Astrocyte (in vitro differentiated cells and primary cell): ENCODE measurements at regions not wholly inside any gene's neighbourhood (a gene's known extent, or its start where the extent isn't known, plus 50 kb on each side); places are given as distances from the start of the nearest gene placed in this dataset.

ENCODE experiments used
- DNase-seq: peaks from one replicate; pipeline ENCODE4 v3.0.0-alpha.2; 2010; ENCODE audit warnings: low read depth
- FAIRE-seq: peaks from 2 replicates; lab custom pipeline; 2011; peaks lifted over from hg19 to GRCh38; lab: Jason Lieb, UNC
- H2AFZ ChIP-seq: 2 replicates; pipeline ENCODE4 v1.6.0; 2012; ENCODE audit warnings: low read depth, low read length, inconsistent platforms
- H3K27ac ChIP-seq: 2 replicates; pipeline ENCODE4 v1.5.1; 2011; ENCODE audit warnings: low read depth, low read length, inconsistent platforms
- H3K27me3 ChIP-seq: 2 replicates; pipeline ENCODE4 v1.6.0; 2011; ENCODE audit warnings: low read length, inconsistent platforms; ENCODE audit not compliant: insufficient read depth
- H3K36me3 ChIP-seq: 2 replicates; pipeline ENCODE4 v1.5.1; 2011; ENCODE audit warnings: low read length, inconsistent platforms; ENCODE audit not compliant: insufficient read depth
- H3K4me1 ChIP-seq: 2 replicates; pipeline ENCODE4 v1.5.1; 2011; ENCODE audit warnings: low read length, inconsistent platforms; ENCODE audit not compliant: insufficient read depth
- H3K4me2 ChIP-seq: 2 replicates; pipeline ENCODE4 v1.6.0; 2012; ENCODE audit warnings: low read length, inconsistent platforms
- H3K4me3 ChIP-seq: 2 replicates; pipeline ENCODE4 v1.5.1; 2011; ENCODE audit warnings: low read depth, mild to moderate bottlenecking, low read length, inconsistent platforms; ENCODE audit not compliant: insufficient read depth
- H3K79me2 ChIP-seq: 2 replicates; pipeline ENCODE4 v1.6.0; 2012; ENCODE audit warnings: mild to moderate bottlenecking, low read length, inconsistent platforms; ENCODE audit not compliant: insufficient read depth
- H3K9ac ChIP-seq: 2 replicates; pipeline ENCODE4 v1.6.0; 2012; ENCODE audit warnings: mild to moderate bottlenecking, low read length, inconsistent platforms
- H3K9me3 ChIP-seq: 2 replicates; pipeline ENCODE4 v1.5.1; 2012; ENCODE audit warnings: low read depth, mild to moderate bottlenecking, low read length, inconsistent platforms; ENCODE audit not compliant: insufficient read depth
- H4K20me1 ChIP-seq: 2 replicates; pipeline ENCODE4 v1.6.0; 2012; ENCODE audit warnings: low read length, inconsistent platforms; ENCODE audit not compliant: insufficient read depth
- H3K27ac Mint-ChIP-seq: one replicate; pipeline ENCODE4 v1.8.0; 2021; ENCODE audit warnings: mild to moderate bottlenecking, mixed read lengths; ENCODE audit not compliant: unreplicated experiment
- H3K27me3 Mint-ChIP-seq: one replicate; pipeline ENCODE4 v1.8.0; 2021; ENCODE audit warnings: low read depth, mixed read lengths; ENCODE audit not compliant: unreplicated experiment
- H3K36me3 Mint-ChIP-seq: one replicate; pipeline ENCODE4 v1.8.0; 2021; ENCODE audit warnings: low read depth, mixed read lengths; ENCODE audit not compliant: unreplicated experiment
- H3K4me1 Mint-ChIP-seq: one replicate; pipeline ENCODE4 v1.8.0; 2021; ENCODE audit warnings: low read depth, mixed read lengths; ENCODE audit not compliant: unreplicated experiment
- H3K4me3 Mint-ChIP-seq: one replicate; pipeline ENCODE4 v1.8.0; 2021; ENCODE audit warnings: mild to moderate bottlenecking, moderate library complexity, mixed read lengths; ENCODE audit not compliant: unreplicated experiment
- H3K9me3 Mint-ChIP-seq: one replicate; pipeline ENCODE4 v1.8.0; 2021; ENCODE audit warnings: mild to moderate bottlenecking, mixed read lengths; ENCODE audit not compliant: unreplicated experiment
- CTCF ChIP-seq: IDR thresholded peaks from 2 replicates; pipeline ENCODE4 v1.5.1; 2011; ENCODE audit warnings: low read depth, mild to moderate bottlenecking, inconsistent platforms, low read length, moderate library complexity; ENCODE audit not compliant: insufficient read depth
- EZH2 ChIP-seq: IDR thresholded peaks from 2 replicates; pipeline ENCODE4 v1.6.1; 2012; ENCODE audit warnings: mild to moderate bottlenecking, low read length, inconsistent platforms; ENCODE audit not compliant: insufficient read depth

DNA sequence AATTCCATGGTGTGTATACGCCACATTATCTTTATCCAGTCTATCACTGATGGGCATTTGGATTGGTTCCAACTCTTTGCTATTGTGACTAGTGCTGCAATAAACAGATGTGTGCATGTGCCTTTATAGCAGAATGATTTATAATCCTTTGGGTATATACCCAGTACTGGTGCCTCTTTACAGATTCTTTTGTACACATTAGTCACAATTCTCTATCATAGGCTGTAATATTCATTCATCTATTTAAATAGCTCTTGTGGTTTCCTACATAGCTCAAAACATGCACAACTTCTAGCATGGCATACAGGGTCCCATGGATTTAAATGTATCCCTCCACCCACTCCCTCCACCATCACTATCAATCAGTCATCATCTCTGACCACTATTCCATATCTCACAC is 324.1 kb upstream of the CADM2 start:
- no peak for FAIRE-seq
- no peak overlapping the region for H3K4me3 Mint-ChIP-seq
- H3K79me2 ChIP-seq: no peaks in the 10 kb centered on the region
- H3K9me3 Mint-ChIP-seq: no peaks in the 10 kb centered on the region
- DNase-seq: no peak
- no peak overlapping the region for H3K27ac Mint-ChIP-seq
- H3K27me3 ChIP-seq: no peaks in the 10 kb centered on the region
- H3K36me3 ChIP-seq: no peaks in the 10 kb centered on the region
- H4K20me1 ChIP-seq: no peaks in the 10 kb centered on the region
- H3K27ac ChIP-seq: no peak overlapping the region
- H3K9me3 ChIP-seq: no peaks in the 10 kb centered on the region
- H3K4me2 ChIP-seq: no peak overlapping the region
- H3K9ac ChIP-seq: no peak overlapping the region
- H3K4me3 ChIP-seq: no peak overlapping the region
- H3K4me1 ChIP-seq: no peaks in the 10 kb centered on the region
- TF ChIP-seq CTCF (no peak), EZH2 (no peak)
- no peaks in the 10 kb centered on the region for H3K36me3 Mint-ChIP-seq
- no peak overlapping the region for H2AFZ ChIP-seq
- no peaks in the 10 kb centered on the region for H3K27me3 Mint-ChIP-seq
- H3K4me1 Mint-ChIP-seq: no peaks in the 10 kb centered on the region

GRCh38 chr3:84637272-84637671 is 321.5 kb upstream of the CADM2 start:
- no peaks in the 10 kb centered on the region for H3K4me1 Mint-ChIP-seq
- no peak overlapping the region for H3K9ac ChIP-seq
- no peak overlapping the region for H3K27ac Mint-ChIP-seq
- H3K9me3 Mint-ChIP-seq: no peaks in the 10 kb centered on the region
- H3K27ac ChIP-seq: no peak overlapping the region
- no peak overlapping the region for H3K4me3 Mint-ChIP-seq
- H3K79me2 ChIP-seq: no peaks in the 10 kb centered on the region
- no peaks in the 10 kb centered on the region for H3K9me3 ChIP-seq
- H2AFZ ChIP-seq: no peak overlapping the region
- H3K36me3 Mint-ChIP-seq: no peaks in the 10 kb centered on the region
- no peak overlapping the region for H3K4me2 ChIP-seq
- H3K27me3 Mint-ChIP-seq: no peaks in the 10 kb centered on the region
- no peaks in the 10 kb centered on the region for H4K20me1 ChIP-seq
- H3K4me3 ChIP-seq: no peak overlapping the region
- DNase-seq (no peak), FAIRE-seq (no peak)
- H3K27me3 ChIP-seq: no peaks in the 10 kb centered on the region
- no peaks in the 10 kb centered on the region for H3K36me3 ChIP-seq
- H3K4me1 ChIP-seq: no peaks in the 10 kb centered on the region
- TF ChIP-seq CTCF: no peak
- TF ChIP-seq EZH2: no peak

GRCh38 chr3:84666468-84666867 is 292.3 kb upstream of the CADM2 start:
- no peaks in the 10 kb centered on the region for H3K79me2 ChIP-seq
- H3K27me3 ChIP-seq: no peaks in the 10 kb centered on the region
- no peak overlapping the region for H3K9ac ChIP-seq
- Mint-ChIP-seq H3K27me3 (no peaks in the 10 kb centered on the region), H3K9me3 (no peaks in the 10 kb centered on the region), H3K36me3 (no peaks in the 10 kb centered on the region), H3K4me3 (no peak overlapping the region), H3K4me1 (no peaks in the 10 kb centered on the region), H3K27ac (no peak overlapping the region)
- TF ChIP-seq EZH2 (no peak), CTCF (no peak)
- no peak overlapping the region for H3K27ac ChIP-seq
- H4K20me1 ChIP-seq: no peaks in the 10 kb centered on the region
- H3K9me3 ChIP-seq: no peaks in the 10 kb centered on the region
- H2AFZ ChIP-seq: no peak overlapping the region
- DNase-seq: no peak
- no peaks in the 10 kb centered on the region for H3K4me1 ChIP-seq
- no peak for FAIRE-seq
- H3K4me2 ChIP-seq: no peak overlapping the region
- no peak overlapping the region for H3K4me3 ChIP-seq
- H3K36me3 ChIP-seq: no peaks in the 10 kb centered on the region
